H1 (cell line): ENCODE measurements at regions not wholly inside any gene's neighbourhood (a gene's known extent, or its start where the extent isn't known, plus 50 kb on each side); places are given as distances from the start of the nearest gene placed in this dataset.

Experiments
- CBX5 ChIP-seq: fragments of 300-800, 300-1000 bp; sonication (generic); IDR thresholded peaks from 2 replicates; pipeline ENCODE4 v1.7.1; 2016; ENCODE audit warnings: antibody characterized with exemption, low read length, low read depth
- EZH2 ChIP-seq: fragments of 200-600 bp; sonication (generic); IDR thresholded peaks from 2 replicates; pipeline ENCODE4 v1.7.1; 2012; ENCODE audit warnings: low read depth, mild to moderate bottlenecking, moderate library complexity, low read length, inconsistent platforms; ENCODE audit not compliant: severe bottlenecking
- NRF1 ChIP-seq: IDR thresholded peaks from 2 replicates; pipeline ENCODE4 v1.6.1; 2011; ENCODE audit warnings: mild to moderate bottlenecking, low read depth, low read length, improper control_type of control experiment
- POLR2A ChIP-seq, 2 experiments: IDR thresholded peaks; 1 replicate in 1 of 2; 2 replicates in 1 of 2; pipeline ENCODE4 v1.6.1; 2011; ENCODE audit warnings: low read depth in 2 of 2, low read length in 2 of 2, mild to moderate bottlenecking in 2 of 2; ENCODE audit errors: control extremely low read depth in 1 of 2
- POLR2AphosphoS5 ChIP-seq: IDR thresholded peaks from 2 replicates; pipeline ENCODE4 v1.6.1; 2011; ENCODE audit warnings: low read depth, low read length
- RAD21 ChIP-seq, 2 experiments: IDR thresholded peaks in 1 of 2; conservative IDR thresholded peaks in 1 of 2; 2 replicates each; pipeline ENCODE4 v1.6.1; 2011; ENCODE audit warnings: low read depth in 2 of 2, low read length in 2 of 2, improper control_type of control experiment in 1 of 2, inconsistent platforms in 1 of 2, mild to moderate bottlenecking in 1 of 2, moderate library complexity in 1 of 2
- SIRT6 ChIP-seq: IDR thresholded peaks from one replicate; pipeline ENCODE4 v1.7.1; 2012; ENCODE audit warnings: low read length, inconsistent platforms
- SP2 ChIP-seq: IDR thresholded peaks from 2 replicates; pipeline ENCODE4 v1.6.1; 2012; ENCODE audit warnings: mild to moderate bottlenecking, low read length, inconsistent platforms
- TEAD4 ChIP-seq: IDR thresholded peaks from 2 replicates; pipeline ENCODE4 v1.6.1; 2012; ENCODE audit warnings: low read depth, low read length, inconsistent platforms, mixed read lengths
- TF ChIP-seq, protein P1 (sequence below), 3 experiments: IDR thresholded peaks; 1 replicate in 2 of 3; 2 replicates in 1 of 3; pipeline versions ENCODE4 v1.5.1 to v1.6.1; 2011; ENCODE audit warnings: low read length in 3 of 3, mild to moderate bottlenecking in 3 of 3, inconsistent platforms in 2 of 3, low read depth in 1 of 3, moderate library complexity in 1 of 3; ENCODE audit not compliant: insufficient read depth in 1 of 3; ENCODE audit errors: control extremely low read depth in 1 of 3
- TF ChIP-seq, protein P2 (sequence below): IDR thresholded peaks from 2 replicates; pipeline ENCODE4 v1.6.1; 2012; ENCODE audit warnings: inconsistent platforms
- TF ChIP-seq, protein P3 (sequence below): IDR thresholded peaks from 2 replicates; pipeline ENCODE4 v1.6.1; 2012; ENCODE audit warnings: low read length, inconsistent platforms

DNA sequence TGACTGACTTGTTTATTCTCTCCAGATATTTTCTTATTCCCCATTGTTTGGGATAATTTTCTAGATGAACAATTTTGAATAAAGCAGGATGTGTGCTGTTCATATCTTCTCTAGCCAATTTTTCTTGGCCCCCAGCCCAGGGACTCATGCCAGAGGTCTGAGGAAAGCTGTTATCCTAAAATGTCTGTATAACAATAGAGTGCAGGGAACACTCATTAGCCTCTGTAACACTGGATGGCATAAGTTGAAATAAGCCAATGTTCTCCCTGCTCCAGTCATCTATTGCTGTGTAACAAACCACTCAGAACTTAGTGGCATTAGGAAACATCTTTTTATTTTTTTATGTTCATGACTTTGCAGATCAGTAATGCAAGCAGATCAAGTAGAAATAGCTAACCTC lies 121.7 kb upstream of the TRIM24 start:
- TF ChIP-seq, protein P1, sequence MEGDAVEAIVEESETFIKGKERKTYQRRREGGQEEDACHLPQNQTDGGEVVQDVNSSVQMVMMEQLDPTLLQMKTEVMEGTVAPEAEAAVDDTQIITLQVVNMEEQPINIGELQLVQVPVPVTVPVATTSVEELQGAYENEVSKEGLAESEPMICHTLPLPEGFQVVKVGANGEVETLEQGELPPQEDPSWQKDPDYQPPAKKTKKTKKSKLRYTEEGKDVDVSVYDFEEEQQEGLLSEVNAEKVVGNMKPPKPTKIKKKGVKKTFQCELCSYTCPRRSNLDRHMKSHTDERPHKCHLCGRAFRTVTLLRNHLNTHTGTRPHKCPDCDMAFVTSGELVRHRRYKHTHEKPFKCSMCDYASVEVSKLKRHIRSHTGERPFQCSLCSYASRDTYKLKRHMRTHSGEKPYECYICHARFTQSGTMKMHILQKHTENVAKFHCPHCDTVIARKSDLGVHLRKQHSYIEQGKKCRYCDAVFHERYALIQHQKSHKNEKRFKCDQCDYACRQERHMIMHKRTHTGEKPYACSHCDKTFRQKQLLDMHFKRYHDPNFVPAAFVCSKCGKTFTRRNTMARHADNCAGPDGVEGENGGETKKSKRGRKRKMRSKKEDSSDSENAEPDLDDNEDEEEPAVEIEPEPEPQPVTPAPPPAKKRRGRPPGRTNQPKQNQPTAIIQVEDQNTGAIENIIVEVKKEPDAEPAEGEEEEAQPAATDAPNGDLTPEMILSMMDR (IDR thresholded peaks at IDR 0.05; ENCODE audit: control extremely low read depth in 1 of 3, insufficient read depth in 1 of 3, low read depth in 1 of 3, low read length in 3 of 3) = no peak
- TF ChIP-seq CBX5 (no peak), NRF1 (no peak), POLR2AphosphoS5 (no peak), SIRT6 (no peak), EZH2 (no peak), POLR2A (IDR thresholded peaks at IDR 0.05; ENCODE audit: control extremely low read depth in 1 of 2, low read depth in 2 of 2, low read length in 2 of 2) (no peak), RAD21 (IDR thresholded peaks at IDR 0.05 in 1 of 2, conservative IDR thresholded peaks at IDR 0.05 in 1 of 2; ENCODE audit: low read depth in 2 of 2, low read length in 2 of 2) (no peak), SP2 (no peak), TEAD4 (no peak)
- TF ChIP-seq, protein P2, sequence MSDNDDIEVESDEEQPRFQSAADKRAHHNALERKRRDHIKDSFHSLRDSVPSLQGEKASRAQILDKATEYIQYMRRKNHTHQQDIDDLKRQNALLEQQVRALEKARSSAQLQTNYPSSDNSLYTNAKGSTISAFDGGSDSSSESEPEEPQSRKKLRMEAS = no peak
- TF ChIP-seq, protein P3, sequence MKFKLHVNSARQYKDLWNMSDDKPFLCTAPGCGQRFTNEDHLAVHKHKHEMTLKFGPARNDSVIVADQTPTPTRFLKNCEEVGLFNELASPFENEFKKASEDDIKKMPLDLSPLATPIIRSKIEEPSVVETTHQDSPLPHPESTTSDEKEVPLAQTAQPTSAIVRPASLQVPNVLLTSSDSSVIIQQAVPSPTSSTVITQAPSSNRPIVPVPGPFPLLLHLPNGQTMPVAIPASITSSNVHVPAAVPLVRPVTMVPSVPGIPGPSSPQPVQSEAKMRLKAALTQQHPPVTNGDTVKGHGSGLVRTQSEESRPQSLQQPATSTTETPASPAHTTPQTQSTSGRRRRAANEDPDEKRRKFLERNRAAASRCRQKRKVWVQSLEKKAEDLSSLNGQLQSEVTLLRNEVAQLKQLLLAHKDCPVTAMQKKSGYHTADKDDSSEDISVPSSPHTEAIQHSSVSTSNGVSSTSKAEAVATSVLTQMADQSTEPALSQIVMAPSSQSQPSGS = no peak
